Hippocampal formation (tissue), 2 donors: ENCODE measurements at regions not wholly inside any gene's neighbourhood (a gene's known extent, or its start where the extent isn't known, plus 50 kb on each side); places are given as distances from the start of the nearest gene placed in this dataset.

Experiments used
- DNase-seq, 2 donors: peaks; one replicate each; lab custom pipeline; 2025; lab: John Stamatoyannopoulos, UW

GRCh38 chr9:109681301-109681700 is 98.7 kb upstream of the PALM2AKAP2 start:
- no peak for DNase-seq

GRCh38 chr9:109682227-109682626 is 97.8 kb upstream of the PALM2AKAP2 start:
- no peak for DNase-seq

- no peak for DNase-seq
These were observed 96.5 kb upstream of the PALM2AKAP2 start for GRCh38 chr9:109683521-109683920.

GRCh38 chr9:109689701-109690100 is 90.3 kb upstream of the PALM2AKAP2 start:
- DNase-seq = no peak

GRCh38 chr9:109699019-109699418 is 81.0 kb upstream of the PALM2AKAP2 start:
- DNase-seq = no peak

- DNase-seq = no peak
These were observed 75.5 kb upstream of the PALM2AKAP2 start for GRCh38 chr9:109704546-109704945.

- DNase-seq = no peak
These were observed 74.5 kb upstream of the PALM2AKAP2 start for GRCh38 chr9:109705515-109705914.

GRCh38 chr9:109707355-109707754 is 72.6 kb upstream of the PALM2AKAP2 start:
- no peak for DNase-seq

GRCh38 chr9:109708451-109708945 is 71.5 kb upstream of the PALM2AKAP2 start:
- no peak for DNase-seq

GRCh38 chr9:109709866-109710265 is 70.1 kb upstream of the PALM2AKAP2 start:
- DNase-seq = no peak

- no peak for DNase-seq
These were observed 69.2 kb upstream of the PALM2AKAP2 start for GRCh38 chr9:109710830-109711229.

GRCh38 chr9:109715344-109715743 is 64.7 kb upstream of the PALM2AKAP2 start:
- no peak for DNase-seq

- no peak for DNase-seq
These were observed 63.4 kb upstream of the PALM2AKAP2 start for GRCh38 chr9:109716631-109717030.

- no peak for DNase-seq
These were observed 62.7 kb upstream of the PALM2AKAP2 start for GRCh38 chr9:109717342-109717741.

GRCh38 chr9:109718861-109719260 is 61.1 kb upstream of the PALM2AKAP2 start:
- no peak for DNase-seq

GRCh38 chr9:109721001-109721400 is 59.0 kb upstream of the PALM2AKAP2 start:
- DNase-seq = no peak

GRCh38 chr9:109722007-109722406 is 58.0 kb upstream of the PALM2AKAP2 start:
- no peak for DNase-seq

GRCh38 chr9:109723781-109724180 is 56.2 kb upstream of the PALM2AKAP2 start:
- no peak for DNase-seq

GRCh38 chr9:109725460-109725859 is 54.5 kb upstream of the PALM2AKAP2 start:
- no peak for DNase-seq

- no peak for DNase-seq
These were observed 53.9 kb upstream of the PALM2AKAP2 start for GRCh38 chr9:109726119-109726518.

- DNase-seq = no peak
These were observed 51.2 kb upstream of the PALM2AKAP2 start for GRCh38 chr9:109728686-109729300.

- no peak for DNase-seq
These were observed 50.5 kb upstream of the PALM2AKAP2 start for GRCh38 chr9:109729513-109729912.
